ENCODE measurements at regions not wholly inside any gene's neighbourhood (a gene's known extent, or its start where the extent isn't known, plus 50 kb on each side); places are given as distances from the start of the nearest gene placed in this dataset.

- H2BK5ac ChIP-seq (ENCODE audit: low read depth, low read length, poor library complexity, severe bottlenecking) = no peak overlapping the region
- H2AFZ ChIP-seq (replicated peaks; ENCODE audit: low read length, poor library complexity) = no peak overlapping the region
- dilution Hi-C loops (cut with HindIII; ENCODE audit: low sequenced_read_pairs, unreplicated experiment) (no loop called here), intact Hi-C loops (cut with micrococcal nuclease) (no loop called here), in situ Hi-C loops (cut with MboI; ENCODE audit: low sequenced_read_pairs) (no loop called here)
- no peak overlapping the region for H3K4me2 ChIP-seq (ENCODE audit: low read depth, low read length)
- ChIA-PET CTCF (no interaction called here), POLR2A (ENCODE audit: unreplicated experiment) (no interaction called here)
- no peak overlapping the region for H3K23ac ChIP-seq (ENCODE audit: low read depth, low read length)
- no peak overlapping the region for H2BK20ac ChIP-seq (ENCODE audit: low read depth, low read length)
- H2BK120ac ChIP-seq (ENCODE audit: low read depth, low read length) = no peak overlapping the region
- no peak overlapping the region for H4K5ac ChIP-seq (ENCODE audit: low read depth, low read length)
- WGBS, 2 experiments (ENCODE audit: extremely low coverage in 2 of 2, insufficient read length in 1 of 2) = no CpG with 5 or more reads among the region's 4 CpGs
- H3K4me3 ChIP-seq (ENCODE audit: insufficient read depth, low read depth, low read length) = no peak overlapping the region
- no TSS peak for BruUV-seq (replicated peaks)
- no peaks in the 10 kb centered on the region for H3K4me1 ChIP-seq (ENCODE audit: control insufficient read depth, insufficient read depth, low read length)
- H2AK5ac ChIP-seq (ENCODE audit: low read depth, low read length) = no peak overlapping the region
- H3K9me3 ChIP-seq (ENCODE audit: control insufficient read depth, insufficient read depth, low read length) = no peaks in the 10 kb centered on the region
- H3K14ac ChIP-seq (replicated peaks; ENCODE audit: low read depth, low read length) = no peak overlapping the region
- H3K27me3 ChIP-seq (ENCODE audit: control insufficient read depth, insufficient read depth, low read length) = no peaks in the 10 kb centered on the region
- no peak for ATAC-seq (ENCODE audit: low read depth)
- H2BK15ac ChIP-seq (ENCODE audit: low read depth, low read length) = no peak overlapping the region
- H4K8ac ChIP-seq (ENCODE audit: low read depth in 2 of 2, low read length in 2 of 2) = no peak overlapping the region
- no peaks in the 10 kb centered on the region for H3K9me1 ChIP-seq (ENCODE audit: insufficient read depth, low read length)
- H3K79me1 ChIP-seq (ENCODE audit: low read depth in 1 of 2, low read length in 2 of 2) = no peaks in the 10 kb centered on the region
- H3K18ac ChIP-seq (ENCODE audit: low read depth, low read length) = no peak overlapping the region
- DNase-seq = no peak
- H3K56ac ChIP-seq (ENCODE audit: extremely low read depth, insufficient read depth, low read length) = no peak overlapping the region
- H4K91ac ChIP-seq (ENCODE audit: insufficient read depth, low read depth, low read length) = no peak overlapping the region
- H3K9ac ChIP-seq (ENCODE audit: low read depth, low read length) = no peak overlapping the region
- no peak overlapping the region for H2AK9ac ChIP-seq (replicated peaks; ENCODE audit: low read depth, low read length, poor library complexity)
- no peak overlapping the region for H3K27ac ChIP-seq (ENCODE audit: insufficient read depth, low read length)
- TF ChIP-seq FOS (IDR thresholded peaks at IDR 0.05; ENCODE audit: low read depth, low read length) (no peak), ELK1 (IDR thresholded peaks at IDR 0.05; ENCODE audit: borderline replicate concordance, low read depth, low read length) (no peak), BHLHE40 (IDR thresholded peaks at IDR 0.05; ENCODE audit: low read depth, low read length) (no peak), SMC3 (IDR thresholded peaks at IDR 0.05; ENCODE audit: low read depth, low read length) (no peak), NFE2L2 (IDR thresholded peaks at IDR 0.05; ENCODE audit: low read depth, low read length) (no peak), RAD21 (IDR thresholded peaks at IDR 0.05; ENCODE audit: low read length) (no peak), RCOR1 (IDR thresholded peaks at IDR 0.05; ENCODE audit: insufficient replicate concordance, low read length) (no peak), CEBPB (IDR thresholded peaks at IDR 0.05; ENCODE audit: low read depth, low read length) (peak; percentile 68), CHD1 (IDR thresholded peaks at IDR 0.05; ENCODE audit: low read depth, low read length) (no peak), MXI1 (IDR thresholded peaks at IDR 0.05; ENCODE audit: borderline replicate concordance, low read depth, low read length) (no peak), USF2 (IDR thresholded peaks at IDR 0.05; ENCODE audit: low read depth, low read length) (no peak), MAZ (IDR thresholded peaks at IDR 0.05; ENCODE audit: borderline replicate concordance, low read depth, low read length) (no peak), MAFK (IDR thresholded peaks at IDR 0.05; ENCODE audit: low read depth, low read length) (peak; percentile 49), CTCF (conservative IDR thresholded peaks at IDR 0.05; ENCODE audit: low read depth, low read length) (no peak), RFX5 (IDR thresholded peaks at IDR 0.05; ENCODE audit: low read depth, low read length) (no peak), POLR2A (IDR thresholded peaks at IDR 0.05; ENCODE audit: low read depth, low read length) (no peak)
- no peak overlapping the region for H3K4ac ChIP-seq (ENCODE audit: low read depth, low read length)
- H4K20me1 ChIP-seq (ENCODE audit: insufficient read depth, low read length) = no peaks in the 10 kb centered on the region
- no peaks in the 10 kb centered on the region for H3K36me3 ChIP-seq (ENCODE audit: control insufficient read depth, insufficient read depth, low read length)
Observed at GRCh38 chr3:148002705-148003205, 593.6 kb downstream of the ZIC1 start.

Data from IMR-90 (cell line).